ENCODE measurements at regions not wholly inside any gene's neighbourhood (a gene's known extent, or its start where the extent isn't known, plus 50 kb on each side); places are given as distances from the start of the nearest gene placed in this dataset.

DNA sequence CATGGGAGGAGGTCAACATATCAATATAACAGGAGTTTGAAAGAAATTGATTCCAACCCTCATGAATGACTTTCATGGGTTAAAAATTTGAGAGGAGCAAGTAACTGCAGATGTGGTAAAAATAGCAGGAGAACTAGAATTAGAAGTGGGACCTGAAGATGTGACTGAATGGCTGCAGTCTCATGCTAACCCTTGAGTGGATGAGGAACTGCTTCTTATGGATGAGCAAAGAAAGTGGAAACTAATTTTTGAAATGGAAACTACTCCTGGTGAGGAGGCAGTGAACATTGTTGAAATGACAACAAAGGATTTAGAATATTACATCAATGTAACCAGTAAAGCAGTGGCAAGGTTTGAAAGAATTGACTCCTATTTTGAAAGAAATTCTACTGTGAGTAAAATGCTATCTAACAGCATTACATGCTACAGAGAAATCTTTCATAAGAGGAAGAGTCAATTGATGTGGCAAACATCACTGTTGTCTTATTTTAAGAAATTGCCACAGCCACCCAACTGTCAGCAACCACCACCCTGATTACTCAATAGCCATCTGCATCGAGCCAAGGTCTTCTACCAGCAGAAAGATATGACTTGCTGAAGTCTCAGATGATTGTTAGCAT lies 1683.2 kb downstream of the MAT2B start:
- no peak for DNase-seq (ENCODE audit: low read depth)

DNA sequence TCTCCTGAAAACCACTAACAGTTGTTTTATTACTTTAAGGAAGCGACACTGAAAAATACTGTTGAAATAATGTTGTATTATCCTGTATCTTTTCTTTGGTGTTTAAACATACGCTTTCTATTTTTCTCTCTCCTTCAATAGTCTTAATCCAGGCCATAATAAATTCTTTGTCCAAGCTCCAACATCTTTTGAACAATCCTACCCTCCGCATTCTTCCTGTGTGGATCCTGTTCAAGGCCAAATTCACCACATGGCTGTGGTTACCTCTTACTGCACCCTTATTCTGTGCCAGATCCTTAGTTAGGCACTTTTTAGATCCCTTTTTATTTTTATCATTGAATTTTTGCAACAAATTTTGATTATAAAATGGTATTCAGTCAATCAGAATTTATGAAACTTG lies 1691.5 kb downstream of the MAT2B start:
- DNase-seq (ENCODE audit: low read depth) = no peak

DNA sequence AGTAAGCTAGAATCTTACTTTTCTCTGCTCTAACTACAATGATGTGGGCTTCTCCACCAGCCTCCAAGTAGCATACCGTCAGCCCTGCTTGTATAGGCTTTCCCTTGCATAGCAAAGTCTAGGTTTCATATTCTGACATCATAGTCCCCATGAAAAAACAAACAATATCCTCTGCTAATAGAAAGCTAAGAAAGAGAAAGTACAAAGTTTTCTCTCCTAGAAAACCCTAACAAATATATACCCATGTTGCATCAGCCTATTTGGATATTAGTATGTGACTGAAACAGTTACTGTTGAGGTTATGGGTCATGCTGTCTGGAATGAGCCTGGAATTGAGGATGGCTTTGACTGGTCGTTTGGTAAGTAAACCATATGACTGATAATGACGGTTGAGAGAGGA lies 1696.0 kb downstream of the MAT2B start:
- no peak for DNase-seq (ENCODE audit: low read depth)

DNA sequence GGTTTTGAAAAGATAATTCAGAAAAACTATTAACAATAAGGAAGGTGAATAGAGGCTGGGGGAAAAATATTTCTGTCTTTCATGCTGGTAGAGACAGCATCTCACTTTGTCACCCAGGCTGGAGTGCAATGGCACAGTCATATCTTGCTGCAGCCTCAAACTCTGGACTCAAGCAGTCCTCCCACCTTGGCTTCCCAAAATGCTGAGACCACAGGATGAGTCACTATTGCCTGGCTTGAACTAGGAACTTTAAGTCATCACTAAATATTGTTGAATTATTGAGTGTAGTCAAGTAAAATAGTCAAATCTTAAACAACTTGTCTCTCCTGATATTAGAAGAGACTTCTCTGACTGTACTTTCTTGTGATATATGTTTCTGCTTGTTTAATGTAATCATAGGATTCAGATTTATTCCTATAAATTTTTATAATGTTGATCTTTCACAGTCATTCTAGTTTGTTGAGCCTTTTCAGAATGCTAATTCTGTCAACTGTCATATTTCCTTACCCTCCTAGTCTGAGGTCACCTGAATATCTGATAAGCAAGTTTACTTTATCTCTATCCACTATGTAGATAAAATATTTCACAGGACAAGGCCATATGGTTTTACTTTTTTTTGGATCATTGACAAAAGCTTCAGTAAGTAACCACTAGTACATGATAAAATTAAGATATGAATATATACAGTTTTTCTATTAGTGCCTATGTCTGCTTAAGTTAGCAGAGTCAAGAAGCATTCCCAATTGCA lies 1696.5 kb downstream of the MAT2B start:
- no peak for DNase-seq (ENCODE audit: low read depth)

DNA sequence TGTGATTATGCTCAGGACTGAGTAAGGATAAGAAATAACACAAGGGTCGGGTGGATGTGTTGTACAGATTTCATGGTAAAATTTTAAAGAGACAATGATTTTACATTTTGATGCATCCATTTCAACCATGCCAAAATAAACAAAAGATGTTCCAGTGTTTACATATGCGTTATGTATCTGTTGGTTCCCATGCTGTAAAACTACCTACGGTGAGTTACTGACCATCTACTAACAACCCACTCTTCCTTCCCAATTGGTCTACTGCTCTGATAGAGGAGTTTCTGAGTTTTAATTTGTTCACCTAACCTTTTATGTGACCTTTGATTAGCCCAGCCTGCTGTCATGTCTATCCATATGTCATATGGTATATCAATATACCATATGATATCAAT lies 1697.1 kb downstream of the MAT2B start:
- DNase-seq (ENCODE audit: low read depth) = no peak

DNA sequence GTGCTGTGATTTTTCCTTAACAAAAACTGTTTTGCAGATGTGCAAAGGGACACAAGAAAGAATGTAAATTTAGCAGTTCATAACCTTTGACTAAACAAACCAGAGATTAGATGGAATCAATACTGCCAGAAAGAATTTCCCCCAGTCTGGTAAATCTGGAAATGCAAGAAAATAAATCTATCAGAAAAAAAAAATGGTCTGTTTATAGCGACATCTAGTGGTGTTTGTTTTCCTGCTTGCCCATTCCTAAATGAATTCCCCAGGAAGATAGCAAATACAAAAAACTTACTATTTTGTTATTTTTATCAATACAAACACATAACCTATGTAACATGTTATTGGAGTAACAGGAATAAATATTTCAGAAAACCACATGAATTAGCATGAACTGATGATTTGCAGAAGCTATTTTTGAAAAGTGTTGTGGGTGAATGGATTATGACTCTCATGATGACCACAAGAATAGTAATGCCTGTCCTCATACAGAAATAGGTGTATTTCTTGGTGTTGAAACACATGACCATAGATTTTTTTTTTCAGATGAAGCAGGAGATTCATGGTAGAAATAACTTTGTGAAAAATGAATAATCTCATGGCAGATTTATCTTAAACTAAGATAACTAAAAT lies 1703.8 kb downstream of the MAT2B start:
- no peak for DNase-seq (ENCODE audit: low read depth)

DNA sequence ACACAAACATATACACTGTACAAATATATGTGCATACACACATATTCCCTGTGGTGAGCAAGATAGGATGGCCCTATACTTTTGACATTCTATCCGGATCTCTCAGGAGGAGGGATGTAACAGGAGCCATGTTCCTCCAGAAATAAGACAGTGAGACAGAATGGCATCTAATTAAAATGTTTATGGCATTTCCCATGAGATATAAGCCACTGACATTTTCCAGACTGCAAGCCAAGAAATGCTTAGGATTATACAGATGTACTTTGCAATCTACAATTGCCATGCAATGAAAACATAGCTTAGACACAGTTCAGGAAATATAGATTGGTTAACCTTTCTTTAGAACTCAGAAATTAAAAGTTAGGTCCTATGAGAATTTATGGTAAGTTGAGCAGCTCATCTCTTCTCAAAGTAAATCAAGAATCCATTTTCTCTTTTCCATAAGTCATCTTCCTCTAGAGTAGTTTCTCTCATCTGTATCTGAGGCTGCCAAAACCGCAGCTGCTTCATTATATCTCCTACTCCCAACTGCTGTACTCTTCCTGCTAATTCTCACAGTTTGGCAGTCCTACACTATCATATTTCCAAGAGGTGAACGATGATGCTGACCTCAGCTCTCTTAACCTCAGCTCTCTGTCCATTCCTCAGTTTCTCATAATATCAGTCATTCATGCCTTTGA lies 1719.1 kb downstream of the MAT2B start:
- no peak for DNase-seq (ENCODE audit: low read depth)

DNA sequence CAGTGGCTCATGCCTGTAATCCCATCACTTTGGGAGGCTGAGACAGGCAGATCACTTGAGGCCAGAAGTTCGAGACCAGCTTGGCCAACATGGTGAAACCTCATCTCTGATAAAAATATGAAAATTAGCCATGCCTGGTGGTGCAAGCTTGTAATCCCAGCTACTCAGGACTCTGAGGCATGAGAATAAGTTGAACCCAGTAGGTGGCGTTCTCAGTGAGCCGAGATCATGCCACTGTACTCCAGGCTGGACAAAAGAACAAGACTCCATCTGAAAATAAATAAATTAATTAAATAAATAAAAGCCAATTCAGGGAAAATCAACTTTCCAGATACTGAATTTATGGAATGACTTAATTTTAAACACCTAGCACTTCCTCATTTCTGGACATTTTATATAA lies 1722.1 kb downstream of the MAT2B start:
- DNase-seq (ENCODE audit: low read depth) = no peak

DNA sequence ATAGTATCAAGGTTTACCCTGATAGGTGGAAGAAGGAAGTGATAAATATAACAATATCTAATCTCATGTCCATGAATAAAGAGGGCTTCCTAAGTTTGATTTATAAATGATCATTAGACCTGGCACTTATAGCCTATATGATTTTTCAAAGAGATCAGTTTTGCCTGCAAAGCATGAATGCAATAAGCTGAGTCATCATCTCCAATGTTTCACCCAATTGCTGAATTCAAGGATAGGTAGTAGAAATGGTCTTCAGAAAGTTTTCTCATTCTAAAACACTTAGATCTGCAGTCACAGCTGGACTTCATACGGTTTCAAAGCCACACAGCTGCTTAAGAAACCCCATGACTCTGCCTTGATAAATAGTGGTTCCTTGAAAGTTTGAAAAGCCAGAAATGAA lies 1722.8 kb downstream of the MAT2B start:
- no peak for DNase-seq (ENCODE audit: low read depth)

DNA sequence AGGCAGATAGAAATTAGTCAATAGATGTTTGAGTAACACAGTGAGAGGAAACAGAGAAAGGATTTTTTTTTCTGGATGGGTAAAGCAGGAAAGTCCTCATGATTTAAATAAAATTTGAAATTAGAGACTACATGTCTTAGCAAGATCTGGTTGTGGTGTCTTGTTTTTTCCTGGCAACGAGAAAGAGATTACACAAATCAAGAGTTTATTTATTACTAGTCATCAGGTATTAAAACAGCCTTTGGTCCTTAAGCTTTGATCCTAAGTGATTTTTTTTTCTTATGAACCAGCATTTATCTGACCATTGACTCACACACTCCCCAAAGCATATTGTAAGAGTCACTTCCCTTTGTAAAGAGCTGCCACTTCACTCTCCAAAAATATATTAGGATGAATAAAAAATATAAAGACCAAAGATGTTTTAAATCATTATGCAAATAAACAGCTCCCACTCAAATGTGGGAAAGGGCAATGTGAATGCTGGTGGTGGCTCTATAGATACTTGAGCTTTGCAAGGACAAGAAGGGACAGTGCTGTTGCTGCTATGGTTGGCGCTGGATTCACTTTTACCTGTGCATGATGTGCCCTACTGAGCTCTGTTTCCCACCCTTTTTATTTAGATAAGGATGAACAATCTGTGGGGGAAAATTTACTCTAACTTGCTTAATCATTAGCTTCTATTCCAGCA lies 1726.5 kb downstream of the MAT2B start:
- no peak for DNase-seq (ENCODE audit: low read depth)

DNA sequence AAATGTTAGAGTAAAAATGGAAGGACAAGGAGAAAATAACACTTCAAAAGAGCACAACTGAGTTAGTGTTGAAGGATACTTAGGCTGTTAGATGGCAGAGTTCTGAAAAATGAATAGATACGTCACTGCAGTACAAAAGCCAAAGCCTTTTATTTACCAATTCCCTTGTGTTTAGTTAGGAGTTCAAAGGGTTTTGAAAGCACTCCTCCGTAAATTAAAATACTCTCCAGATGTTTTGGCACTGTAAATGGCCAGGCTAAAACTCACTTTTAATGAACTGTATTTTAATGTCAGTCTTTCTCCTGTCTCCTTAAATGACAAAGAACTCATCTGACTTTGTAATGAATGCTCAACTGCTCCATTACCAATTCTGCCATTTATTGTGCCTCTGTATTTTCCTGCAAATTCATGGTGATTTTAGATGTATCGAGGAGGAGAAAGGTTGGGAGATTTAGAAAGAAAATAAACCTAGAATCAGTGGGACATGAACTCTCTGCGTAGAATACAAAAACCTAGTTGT lies 1727.2 kb downstream of the MAT2B start:
- DNase-seq (ENCODE audit: low read depth) = no peak

DNA sequence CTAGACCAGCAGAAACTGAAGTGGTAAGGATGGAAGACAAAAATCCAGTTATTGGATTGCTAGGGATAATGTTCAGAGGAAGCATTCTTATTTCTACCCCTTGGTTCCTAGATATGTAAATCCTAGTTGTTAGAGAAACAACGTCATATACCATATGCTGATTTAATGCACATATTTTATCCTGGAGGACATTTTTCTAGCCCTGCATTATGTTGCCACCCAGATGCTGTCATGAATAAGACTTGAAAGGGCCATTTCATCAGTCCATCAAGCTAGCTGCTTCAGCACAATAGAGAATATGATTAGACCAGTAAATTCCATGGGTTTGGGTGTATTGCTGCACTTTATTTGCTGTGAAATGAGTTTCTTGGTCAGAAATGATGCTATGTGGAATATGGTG lies 1736.4 kb downstream of the MAT2B start:
- DNase-seq (ENCODE audit: low read depth) = no peak

DNA sequence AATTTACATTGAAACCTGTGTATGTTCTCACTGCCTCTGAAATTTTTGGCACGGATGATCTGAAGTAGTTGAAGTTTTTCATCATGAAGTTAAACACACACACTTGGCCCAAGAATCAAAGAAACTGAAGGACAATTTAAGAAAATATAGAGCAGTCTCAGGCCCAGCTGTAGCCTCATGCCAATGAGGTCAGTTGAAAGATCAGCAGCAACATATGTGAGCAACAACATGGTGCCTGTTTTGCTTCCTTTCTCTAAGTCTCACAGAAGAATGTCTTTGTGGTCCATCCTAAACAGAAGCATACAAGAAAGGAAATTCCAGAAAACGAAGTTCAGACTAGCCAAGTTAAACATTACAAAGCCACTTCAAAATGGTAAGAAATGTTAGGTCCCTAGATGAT lies 1737.2 kb downstream of the MAT2B start:
- no peak for DNase-seq (ENCODE audit: low read depth)

DNA sequence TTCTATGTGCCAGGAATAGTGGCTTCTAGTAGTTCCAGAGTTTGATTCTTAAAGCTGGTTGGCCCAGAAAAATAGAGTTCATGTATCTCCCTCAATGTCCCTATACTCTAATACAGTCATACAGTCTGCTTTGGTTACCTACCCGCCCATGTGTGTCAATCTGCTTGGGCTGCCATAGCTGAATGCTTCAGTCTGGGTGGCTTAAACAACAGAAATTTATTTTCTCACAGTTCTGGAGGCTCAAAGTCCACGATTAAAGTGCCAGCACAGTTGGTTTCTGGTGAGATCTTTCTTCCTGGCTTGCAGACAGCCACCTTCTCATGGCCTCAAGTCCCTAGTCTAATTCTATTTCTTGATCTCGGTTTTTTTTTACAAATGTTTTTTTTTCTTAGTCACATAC lies 1739.0 kb downstream of the MAT2B start:
- no peak for DNase-seq (ENCODE audit: low read depth)

DNA sequence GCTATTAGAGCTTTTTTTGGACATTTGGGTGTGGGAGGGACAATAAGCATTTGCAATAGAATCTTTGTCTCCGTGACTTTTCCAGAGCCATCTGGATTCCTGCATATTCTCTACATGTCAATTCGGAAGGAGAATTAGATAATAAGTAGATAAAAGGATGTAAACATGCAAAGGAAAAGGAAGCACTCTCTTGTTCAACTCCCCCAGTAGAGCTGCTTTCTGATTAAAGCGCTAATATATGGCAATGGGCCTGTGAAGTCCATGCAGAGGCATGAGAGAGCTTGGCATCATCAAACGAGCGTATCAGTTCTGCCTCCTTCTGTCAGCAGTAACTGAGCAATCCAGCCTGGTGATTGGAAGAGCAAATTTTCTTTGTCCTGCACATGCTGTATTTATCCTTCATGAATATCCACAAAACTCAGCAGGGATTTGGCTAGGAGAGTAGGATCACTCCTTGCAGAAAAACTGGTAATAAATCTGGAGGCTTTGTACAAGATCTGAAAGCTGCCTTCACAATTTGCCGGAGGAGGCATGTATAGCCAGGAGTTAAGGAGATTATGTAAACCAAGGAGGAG lies 1752.9 kb downstream of the MAT2B start:
- no peak for DNase-seq (ENCODE audit: low read depth)

DNA sequence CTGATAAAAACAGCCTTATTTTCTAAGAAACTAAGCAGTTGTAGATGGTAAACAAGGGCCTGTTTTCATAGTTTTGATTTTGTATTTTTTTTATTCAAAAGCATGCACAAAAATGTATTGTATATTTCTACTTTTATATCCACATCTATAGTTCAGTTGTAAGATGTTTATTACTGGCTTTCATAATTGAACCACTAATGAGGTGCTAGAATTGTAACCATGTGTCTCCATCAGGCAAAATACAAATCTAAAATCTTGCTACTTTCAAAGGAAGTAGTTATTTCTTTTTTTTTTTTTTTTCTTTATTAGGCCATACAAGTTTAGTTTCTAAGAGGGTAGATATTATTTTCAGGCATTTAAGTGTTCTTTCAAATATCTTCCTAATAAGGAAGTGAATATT lies 1755.0 kb downstream of the MAT2B start:
- no peak for DNase-seq (ENCODE audit: low read depth)

DNA sequence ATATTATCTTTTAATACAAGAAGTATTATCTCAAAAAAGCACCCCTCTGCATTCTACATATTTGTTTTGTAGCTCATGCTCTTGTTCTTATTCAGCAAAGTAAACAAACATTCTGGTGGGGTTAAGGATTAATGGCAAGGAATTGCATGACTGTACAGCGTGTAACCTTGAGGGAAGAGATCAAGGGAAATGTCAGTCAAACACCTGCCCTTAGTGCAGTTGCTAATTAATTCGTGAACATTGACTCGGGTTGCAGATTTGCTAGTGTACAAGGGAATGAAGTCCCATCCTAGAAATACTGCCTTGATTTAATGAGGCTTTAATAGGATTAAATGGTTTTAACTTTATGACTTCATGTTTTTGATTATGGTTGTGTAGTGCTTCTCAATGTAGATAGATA lies 1758.1 kb downstream of the MAT2B start:
- DNase-seq (ENCODE audit: low read depth) = no peak

DNA sequence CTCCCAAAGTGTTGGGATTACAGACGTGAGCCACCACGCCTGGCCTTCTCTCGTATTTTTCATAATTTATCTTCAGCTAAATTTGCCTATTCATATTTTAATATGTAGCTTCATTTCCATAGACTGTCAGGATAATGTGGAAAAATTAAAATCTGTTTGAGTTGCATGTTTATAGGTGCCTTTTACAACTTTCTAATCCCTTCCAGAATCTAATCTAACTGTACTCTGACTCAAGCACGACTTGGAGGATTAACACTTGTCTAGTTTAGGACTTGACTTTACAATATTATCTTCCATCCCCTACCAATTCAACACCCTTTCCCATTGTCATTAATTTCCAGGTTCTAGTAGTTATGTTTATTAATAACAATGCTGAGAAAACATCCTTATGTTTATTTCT lies 1761.5 kb downstream of the MAT2B start:
- no peak for DNase-seq (ENCODE audit: low read depth)

DNA sequence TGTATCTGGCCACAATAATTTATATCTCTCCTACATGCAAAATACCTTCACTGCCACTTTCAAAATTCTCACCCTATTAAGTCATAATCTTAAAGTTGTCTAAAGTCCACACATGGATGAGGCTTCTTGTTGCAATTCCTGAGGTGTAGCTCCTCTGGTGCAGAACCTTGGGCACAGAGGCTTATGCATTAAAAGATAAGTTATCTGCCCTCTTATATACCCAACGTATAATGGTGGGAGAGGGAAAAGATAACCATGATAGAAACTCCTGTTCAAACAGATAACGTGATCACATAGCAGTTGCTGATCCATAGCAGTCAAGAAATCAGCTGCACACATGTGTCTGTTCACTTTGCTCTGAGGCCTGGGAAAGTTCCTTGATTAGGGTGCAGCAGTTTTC lies 1767.0 kb downstream of the MAT2B start:
- DNase-seq (ENCODE audit: low read depth) = no peak

DNA sequence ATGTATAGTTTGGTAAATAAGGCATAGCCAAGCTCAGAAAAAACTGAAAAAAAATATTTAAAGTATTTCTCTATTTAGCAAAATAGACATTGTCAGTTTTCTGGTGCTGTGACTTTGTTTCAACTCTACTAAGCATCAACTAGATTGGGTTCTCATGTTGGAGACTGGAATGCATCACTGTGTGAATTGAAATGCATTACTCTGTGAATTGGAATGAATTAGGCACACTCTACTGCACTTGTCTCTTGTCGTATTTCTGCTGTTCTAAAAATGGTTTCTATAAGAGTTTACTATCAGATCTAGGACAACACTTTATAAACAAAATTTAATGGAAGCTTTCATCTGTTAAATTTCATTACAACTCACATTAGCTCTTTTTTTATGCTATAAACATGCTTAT lies 1772.2 kb downstream of the MAT2B start:
- DNase-seq (ENCODE audit: low read depth) = no peak

DNA sequence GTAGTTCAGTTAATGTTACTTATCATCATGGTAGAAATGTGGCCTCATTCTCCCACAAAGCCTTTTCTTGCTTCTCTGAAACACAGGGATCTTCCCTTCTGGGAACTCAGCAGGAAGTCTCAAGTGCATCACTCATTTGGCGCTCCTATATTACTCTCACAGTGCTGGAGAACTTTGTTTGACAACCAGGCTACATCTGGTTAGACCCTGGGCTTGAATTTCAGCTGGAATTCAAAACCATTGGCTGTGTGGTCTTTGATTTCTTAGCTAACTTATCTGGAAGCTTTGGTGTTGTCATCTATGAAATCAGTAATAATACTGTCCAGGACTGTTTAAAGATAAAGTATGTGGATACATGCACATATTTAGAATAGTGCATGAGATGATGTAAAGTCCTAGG lies 1777.1 kb downstream of the MAT2B start:
- no peak for DNase-seq (ENCODE audit: low read depth)

DNA sequence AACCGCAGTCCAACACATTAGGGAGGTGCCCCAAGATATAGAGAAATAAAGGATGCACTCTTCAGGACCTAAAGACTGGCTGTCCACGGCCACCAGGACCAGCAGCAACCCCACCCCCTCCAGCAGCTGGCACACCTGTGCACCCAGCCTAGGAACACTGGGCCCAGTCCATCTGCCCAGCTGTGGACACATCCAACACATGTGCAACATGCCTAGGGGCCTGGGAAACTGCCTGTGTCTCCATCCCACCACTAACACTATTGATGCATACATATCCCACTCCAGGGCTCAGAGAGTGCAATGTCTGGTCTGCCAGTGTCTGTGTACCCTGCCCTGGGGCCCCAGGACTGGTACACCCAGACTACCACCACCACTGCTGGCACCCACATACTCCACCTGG lies 1781.3 kb downstream of the MAT2B start:
- no peak for DNase-seq (ENCODE audit: low read depth)

Data from stimulated activated CD8-positive, alpha-beta memory T cell treated with anti-CD3 and anti-CD28 coated beads, Interleukin-15, amount 100 ng/mL, for 1 hour (primary cell).